NCI-H2196 treated with DMSO at 0.1 percent for 48 hours (cell line): ENCODE measurements at regions not wholly inside any gene's neighbourhood (a gene's known extent, or its start where the extent isn't known, plus 50 kb on each side); places are given as distances from the start of the nearest gene placed in this dataset.

ENCODE experiments used
- DNase-seq: peaks from one replicate; lab custom pipeline; 2025; ENCODE audit not compliant: unreplicated experiment; lab: John Stamatoyannopoulos, UW

DNA sequence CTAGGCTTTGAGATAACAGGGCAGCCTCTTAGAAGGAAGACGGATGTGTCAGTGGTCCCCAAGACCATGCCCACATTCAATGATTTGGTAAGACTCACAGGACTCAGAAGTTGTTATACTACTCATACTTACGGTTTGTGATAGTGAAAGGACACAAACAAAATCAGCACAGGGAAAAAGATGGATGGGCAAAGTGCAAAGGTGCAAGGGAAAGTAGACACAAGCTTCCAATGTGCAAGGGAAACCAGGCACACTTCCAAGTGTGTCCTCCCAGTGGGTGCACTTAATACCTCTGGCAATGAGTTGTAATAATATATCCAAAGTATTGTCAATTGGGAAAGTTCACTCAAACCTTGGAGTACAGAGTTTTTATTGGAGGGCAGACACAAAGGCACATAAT is 53.8 kb upstream of the VCX start:
- DNase-seq: no peak

- no peak for DNase-seq
Measured at GRCh38 chrX:7788334-7788733, 54.6 kb upstream of the VCX start.

GRCh38 chrX:7787714-7788113 is 55.3 kb upstream of the VCX start:
- DNase-seq: no peak

- DNase-seq: no peak
Measured at GRCh38 chrX:7784580-7784979, 58.4 kb upstream of the VCX start.

GRCh38 chrX:7779644-7780043 is 63.3 kb upstream of the VCX start:
- no peak for DNase-seq

DNA sequence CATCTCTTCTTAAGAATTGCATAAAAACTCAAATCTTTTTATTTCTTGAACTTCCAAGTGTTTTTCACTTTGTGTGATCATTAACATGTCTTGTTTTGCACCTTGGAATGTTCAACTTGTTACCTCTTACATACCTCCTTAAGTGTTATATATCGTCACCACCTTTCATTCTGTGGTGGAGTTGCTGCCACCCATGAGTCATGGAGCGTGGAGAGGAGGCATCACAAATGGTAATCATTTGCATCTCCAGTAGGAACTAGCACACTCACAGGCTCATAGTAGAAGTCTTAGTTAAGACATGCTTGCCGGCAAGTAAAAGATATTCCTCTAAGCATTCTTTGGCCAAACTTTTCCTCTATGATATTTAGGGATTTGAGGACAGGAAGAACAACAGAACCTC is 67.0 kb upstream of the VCX start:
- no peak for DNase-seq

- DNase-seq: no peak
Measured at GRCh38 chrX:7771788-7772438, 71.1 kb upstream of the VCX start.

GRCh38 chrX:7759830-7760229 is 83.1 kb upstream of the VCX start:
- no peak for DNase-seq

DNA sequence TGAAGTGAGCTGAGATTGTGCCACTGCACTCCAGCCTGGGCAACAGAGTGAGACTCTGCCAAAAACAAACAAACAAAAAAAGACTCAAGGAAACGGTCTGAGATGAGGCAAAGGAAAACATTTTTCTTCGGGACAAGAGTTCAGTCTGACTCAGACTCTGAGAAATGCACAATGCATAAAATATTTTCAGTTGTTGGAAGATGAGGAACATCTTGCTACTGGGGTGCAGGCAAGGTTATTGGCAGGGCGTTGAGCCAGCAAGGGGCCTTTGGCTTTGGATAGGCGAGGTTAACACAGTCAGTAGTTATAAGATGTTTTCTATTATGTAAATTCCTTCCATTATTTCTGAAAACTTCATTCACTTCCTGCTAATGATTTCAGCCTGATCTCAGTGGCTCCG is 96.1 kb upstream of the VCX start:
- no peak for DNase-seq

DNA sequence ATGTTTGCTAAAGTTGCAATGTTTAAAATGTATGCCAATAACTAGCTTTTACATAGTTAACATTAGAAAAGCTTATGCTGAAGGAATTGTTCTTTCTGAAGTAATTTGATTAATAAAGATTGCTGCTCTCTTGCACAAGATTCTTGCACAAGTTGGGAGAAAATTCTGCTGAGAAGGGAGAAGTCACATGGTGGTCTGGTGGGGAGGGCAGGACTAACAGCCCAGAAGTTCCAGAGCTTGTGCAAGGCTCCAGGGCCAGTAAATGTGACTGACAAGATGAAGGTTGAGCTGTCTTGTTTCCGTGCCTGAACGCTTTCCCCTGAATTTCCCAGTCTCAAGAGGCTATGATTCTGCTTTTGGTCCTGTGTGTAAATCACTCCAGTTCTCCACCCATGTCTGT is 112.9 kb upstream of the VCX start:
- DNase-seq: no peak

DNA sequence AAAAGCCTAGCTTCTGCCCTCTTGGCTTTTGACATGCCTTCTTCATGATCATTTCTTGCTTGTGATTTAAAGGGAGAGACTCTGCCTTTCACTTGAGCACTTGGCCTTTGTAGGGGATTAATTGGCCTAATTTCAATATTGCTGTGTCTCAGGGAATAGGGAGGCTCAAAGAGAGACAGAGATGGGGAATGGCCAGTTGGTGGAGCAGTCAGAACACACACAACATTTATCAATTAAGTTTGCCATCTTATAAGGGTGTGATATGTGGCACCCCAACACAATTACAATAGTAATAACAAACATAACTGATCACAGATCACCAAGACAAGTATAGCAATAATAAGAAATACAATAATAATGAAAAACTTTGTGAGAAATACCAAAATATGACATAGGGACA is 122.5 kb upstream of the VCX start:
- DNase-seq: no peak

DNA sequence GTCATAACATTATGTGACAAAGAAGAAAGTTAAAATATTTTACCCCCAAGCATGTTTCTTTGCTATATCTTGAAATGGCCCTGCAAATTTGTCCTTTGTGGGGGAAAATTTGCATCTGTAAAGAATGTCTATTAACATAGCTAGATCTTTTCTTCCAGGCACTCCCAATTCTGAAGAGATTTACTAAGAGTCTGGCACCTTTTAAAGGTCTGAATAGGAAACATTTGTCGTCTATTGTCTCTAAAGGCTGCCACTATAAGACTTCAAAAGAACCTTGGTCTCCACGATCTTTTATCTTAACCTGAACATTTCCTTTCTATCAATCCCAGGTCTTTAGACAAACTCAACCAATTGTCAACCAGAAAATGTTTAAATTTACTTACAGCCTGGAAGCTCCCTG is 128.6 kb upstream of the VCX start:
- no peak for DNase-seq

DNA sequence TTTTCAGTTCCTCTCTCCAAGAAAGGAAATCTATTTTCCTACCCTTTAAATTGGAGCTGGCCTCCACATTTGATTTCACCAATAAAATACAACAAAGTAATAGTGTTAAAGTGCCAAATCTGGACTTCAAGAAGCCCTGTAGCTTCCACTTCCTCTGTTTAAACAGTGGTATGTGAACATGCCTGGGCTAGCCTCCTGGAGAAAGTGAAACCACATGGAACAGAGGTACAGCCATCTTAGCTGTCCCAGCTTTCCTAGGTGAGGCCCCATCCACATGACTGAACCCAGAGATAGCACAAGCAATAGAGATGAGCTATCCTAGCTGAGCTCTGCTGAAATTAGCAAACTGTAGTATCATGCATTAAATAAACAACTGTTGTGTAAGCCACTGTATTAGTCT is 131.8 kb upstream of the VCX start:
- no peak for DNase-seq

DNA sequence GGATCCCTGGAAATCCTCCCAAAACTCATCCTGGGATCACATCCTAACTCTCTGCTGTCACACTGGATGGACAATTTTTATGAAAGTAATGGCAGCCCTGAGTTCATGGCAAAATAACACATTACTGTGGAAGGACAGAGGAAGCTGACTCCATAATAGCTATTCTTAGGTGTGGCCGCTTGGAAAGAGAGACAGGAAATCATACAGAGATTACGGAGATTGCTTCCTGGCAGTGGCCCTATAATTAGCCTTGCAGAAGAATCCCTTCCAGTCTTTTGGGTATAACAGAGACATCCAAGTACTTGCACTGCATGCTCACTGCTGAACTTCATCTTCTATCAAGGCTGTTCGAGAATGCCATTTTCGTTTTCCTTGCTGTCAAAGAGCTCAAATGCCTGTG is 133.1 kb upstream of the VCX start:
- DNase-seq: no peak

DNA sequence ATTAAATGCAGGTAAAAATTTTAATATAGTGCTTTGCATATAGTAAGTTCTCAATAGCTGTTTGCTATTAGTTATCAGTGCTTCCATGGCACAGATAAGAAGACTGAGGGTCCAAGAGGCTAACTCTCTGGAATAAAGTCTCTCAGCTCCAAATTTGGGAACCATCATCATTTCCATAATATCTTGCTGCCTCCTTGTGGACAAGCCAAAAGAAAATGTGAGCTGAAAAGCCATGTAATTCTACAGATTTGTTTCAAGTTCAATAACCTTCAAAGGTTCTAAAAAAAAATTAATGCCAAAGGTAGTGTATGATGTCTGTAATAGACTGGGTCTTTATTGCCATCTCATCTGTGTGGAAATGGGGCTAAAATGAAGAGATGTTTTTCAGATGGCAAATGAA is 136.9 kb upstream of the VCX start:
- no peak for DNase-seq

DNA sequence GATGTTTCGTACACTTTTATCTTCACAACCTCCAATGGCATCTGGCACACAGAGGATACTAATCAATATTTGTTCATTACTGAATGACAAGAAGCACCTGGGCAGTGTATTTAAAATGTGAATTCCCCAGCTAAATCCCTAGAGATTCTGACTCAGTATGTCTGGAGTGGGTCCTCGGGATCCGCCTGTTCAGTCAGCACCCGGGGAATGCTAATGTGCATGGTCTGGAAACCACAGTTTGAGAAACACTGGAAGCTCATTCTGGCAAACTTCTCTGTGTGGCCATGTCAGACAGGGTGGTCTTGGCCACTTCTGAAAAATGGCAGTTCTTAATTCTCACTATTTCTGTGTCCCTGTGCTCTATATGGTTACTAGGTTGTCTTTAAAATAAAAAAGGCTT is 138.8 kb upstream of the VCX start:
- no peak for DNase-seq

DNA sequence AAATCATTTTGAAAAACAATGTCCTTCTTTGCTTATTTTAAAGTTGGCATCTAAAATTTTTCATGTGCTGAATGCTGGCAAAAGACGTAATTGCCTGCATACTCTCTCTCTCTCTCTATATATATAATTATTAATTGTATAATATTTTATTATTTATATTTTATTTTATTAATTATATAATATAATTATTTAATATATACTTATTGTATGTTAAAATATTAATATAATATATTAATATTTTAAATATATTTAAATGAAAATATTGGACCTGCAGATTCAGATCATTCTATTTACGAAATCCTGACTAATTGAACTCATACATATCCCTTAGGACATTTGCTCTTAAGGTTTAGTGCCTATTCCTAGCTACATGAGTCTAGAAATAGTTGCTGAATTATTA is 144.7 kb upstream of the VCX start:
- no peak for DNase-seq

DNA sequence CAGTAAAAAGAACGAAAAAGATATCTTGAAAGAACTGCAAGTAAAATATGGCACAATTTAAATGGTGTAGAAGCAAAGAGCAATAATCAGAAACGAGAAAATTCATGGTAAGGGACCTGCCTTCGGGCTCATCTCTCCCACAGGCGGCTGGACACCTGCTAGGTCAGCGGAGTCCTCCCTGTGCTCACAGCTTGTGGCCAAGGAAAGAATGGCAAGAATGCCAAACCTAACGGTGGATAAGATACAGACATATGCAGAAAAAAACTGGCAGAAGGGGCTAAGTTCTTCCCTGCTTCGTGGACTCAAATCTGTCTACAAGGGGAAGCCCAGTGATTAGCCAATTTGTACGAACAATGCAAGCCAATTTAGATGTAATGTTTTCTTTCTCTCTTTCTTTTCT is 152.1 kb upstream of the VCX start:
- no peak for DNase-seq

DNA sequence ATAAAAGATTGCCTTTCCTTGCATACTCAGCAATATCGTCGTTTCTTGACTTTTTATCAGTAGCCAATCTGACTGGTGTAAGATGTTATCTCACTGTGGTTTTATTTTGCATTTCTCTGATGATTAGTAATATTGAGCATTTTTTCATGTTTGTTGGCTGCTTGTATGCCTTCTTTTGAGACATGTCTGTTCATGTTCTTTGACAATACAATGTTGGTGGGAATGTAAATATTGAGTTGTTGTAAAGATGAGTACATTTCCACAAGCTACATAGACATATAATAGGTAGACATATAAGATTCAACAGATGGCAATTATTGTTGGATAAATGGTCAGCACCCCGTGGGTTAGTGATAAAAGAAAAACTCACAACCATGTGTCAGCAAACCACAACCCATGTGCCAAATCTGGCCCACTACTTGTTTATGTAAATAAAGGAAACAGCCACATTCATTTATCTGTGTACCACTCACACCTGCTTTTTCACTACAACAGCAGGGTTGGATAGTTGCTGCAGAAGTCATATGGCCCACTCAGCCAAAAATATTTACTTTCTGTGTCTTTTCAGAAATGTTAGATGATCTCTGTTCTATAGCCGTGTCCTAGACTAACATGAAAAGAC is 153.1 kb upstream of the VCX start:
- no peak for DNase-seq

DNA sequence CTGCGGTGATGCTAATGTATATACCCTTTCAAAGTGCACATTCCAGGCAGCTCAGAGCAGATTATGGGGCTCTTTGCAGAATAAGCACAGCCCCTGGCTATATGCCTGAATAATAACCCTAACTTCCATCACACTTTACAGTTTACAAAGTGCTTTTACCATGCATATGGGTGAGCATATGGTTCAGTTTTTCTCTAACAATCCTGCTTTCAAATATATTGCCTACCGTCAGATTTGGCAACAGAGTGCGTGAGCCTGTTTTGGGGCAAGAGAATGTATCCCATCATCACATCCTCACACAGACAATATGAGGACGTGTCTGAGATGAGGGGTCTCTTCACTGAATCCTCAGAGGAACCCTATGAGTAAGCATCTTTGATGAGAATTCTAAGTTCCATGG is 162.8 kb upstream of the VCX start:
- no peak for DNase-seq

DNA sequence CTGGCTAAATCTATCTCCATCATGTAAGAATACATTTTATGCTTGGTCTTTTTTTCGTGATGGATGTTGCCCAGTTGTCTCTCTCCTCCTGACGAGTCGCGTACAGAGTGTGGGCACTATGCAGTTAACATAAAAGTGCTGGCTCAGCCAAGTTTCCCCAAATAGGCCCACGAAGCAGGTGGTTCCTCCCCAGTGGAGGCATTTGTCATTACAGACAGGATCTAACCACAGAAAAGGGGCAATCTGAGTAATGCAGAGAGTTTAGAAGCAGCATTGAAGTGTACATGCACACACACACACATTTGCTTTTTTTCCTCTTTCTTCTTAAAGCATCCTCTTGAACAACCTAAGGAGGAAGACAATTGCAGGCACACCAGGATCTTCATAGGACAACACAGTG is 188.7 kb upstream of the VCX start:
- DNase-seq: no peak

- no peak for DNase-seq
Measured at GRCh38 chrX:7647831-7648230, 195.1 kb upstream of the VCX start.

DNA sequence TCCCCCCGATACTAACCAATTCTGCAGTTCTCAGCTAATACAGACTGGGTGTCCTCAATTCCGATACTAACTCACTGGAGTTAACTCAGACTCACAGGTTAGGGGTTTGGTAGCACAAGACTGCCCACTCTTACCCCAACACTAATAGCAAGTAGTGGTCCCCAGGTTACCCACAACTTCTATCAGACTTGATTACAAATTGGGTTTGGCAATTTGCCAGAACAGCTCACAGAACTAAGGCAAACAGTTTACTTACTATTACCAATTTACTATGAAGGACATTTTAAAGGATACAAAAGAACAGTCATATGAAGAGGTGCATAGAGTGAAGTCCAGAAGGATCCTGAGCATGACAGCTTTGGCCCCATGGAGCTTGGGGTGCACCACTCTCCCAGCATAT is 201.8 kb upstream of the VCX start:
- DNase-seq: no peak
